ENCODE measurements at regions not wholly inside any gene's neighbourhood (a gene's known extent, or its start where the extent isn't known, plus 50 kb on each side); places are given as distances from the start of the nearest gene placed in this dataset.

- TF ChIP-seq CTCF (IDR thresholded peaks at IDR 0.05; ENCODE audit: extremely low read depth in 1 of 2, insufficient read depth in 1 of 2, low read depth in 1 of 2, low read length in 2 of 2), result no peak
- TF ChIP-seq POLR2AphosphoS5 (IDR thresholded peaks at IDR 0.05; ENCODE audit: insufficient read depth, low read depth, low read length), result no peak
- TF ChIP-seq POLR2A (IDR thresholded peaks at IDR 0.05; ENCODE audit: low read depth, low read length), result no peak
- no peak for TF ChIP-seq JUN (IDR thresholded peaks at IDR 0.05; ENCODE audit: borderline replicate concordance, insufficient read depth, insufficient read length, low read depth)
- TF ChIP-seq MAX (IDR thresholded peaks at IDR 0.05; ENCODE audit: insufficient read depth, insufficient read length), result no peak
- TF ChIP-seq EZH2 (IDR thresholded peaks at IDR 0.05; ENCODE audit: borderline replicate concordance, low read depth, low read length, severe bottlenecking), result no peak
- TF ChIP-seq GATA2 (IDR thresholded peaks at IDR 0.05; ENCODE audit: insufficient read depth, insufficient read length, low read depth, low read length), result no peak
- no peak for TF ChIP-seq MYC (IDR thresholded peaks at IDR 0.05; ENCODE audit: low read depth, low read length)
Observed at GRCh38 chr16:9316008-9316407, 224.6 kb downstream of the HAPSTR1 start.
